HG03565 (cell line): ENCODE measurements at regions not wholly inside any gene's neighbourhood (a gene's known extent, or its start where the extent isn't known, plus 50 kb on each side); places are given as distances from the start of the nearest gene placed in this dataset.
"Not testable (repeated sequence)": the region's sequence is repeated elsewhere in the genome, so short reads cannot be mapped to it uniquely, and the experiment has no call there.

Experiments
- ATAC-seq: cut with Tn5 transposase; IDR thresholded peaks from one replicate; pipeline ENCODE4 v1.9.1; 2021; ENCODE audit warnings: mild to moderate bottlenecking, moderate library complexity; ENCODE audit not compliant: unreplicated experiment

DNA sequence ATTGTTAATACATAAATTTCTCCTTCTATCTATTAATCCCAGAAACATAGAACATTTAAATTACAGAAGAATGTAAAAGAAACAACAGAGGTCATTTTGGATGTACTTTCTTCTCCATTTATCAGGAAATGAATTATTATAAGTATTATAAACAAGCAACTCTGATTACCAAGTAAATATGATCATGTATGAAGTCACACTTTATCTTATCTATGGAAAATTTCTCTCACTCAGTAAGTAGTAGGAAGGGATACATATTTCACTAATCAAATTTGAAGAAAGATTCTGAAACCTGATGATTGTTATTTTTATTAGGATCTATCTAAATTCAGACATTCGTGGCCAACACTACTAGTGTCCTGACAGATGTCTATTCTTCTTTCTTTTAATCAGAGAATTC, 770.7 kb downstream of the LTN1 start:
- ATAC-seq = no peak

DNA sequence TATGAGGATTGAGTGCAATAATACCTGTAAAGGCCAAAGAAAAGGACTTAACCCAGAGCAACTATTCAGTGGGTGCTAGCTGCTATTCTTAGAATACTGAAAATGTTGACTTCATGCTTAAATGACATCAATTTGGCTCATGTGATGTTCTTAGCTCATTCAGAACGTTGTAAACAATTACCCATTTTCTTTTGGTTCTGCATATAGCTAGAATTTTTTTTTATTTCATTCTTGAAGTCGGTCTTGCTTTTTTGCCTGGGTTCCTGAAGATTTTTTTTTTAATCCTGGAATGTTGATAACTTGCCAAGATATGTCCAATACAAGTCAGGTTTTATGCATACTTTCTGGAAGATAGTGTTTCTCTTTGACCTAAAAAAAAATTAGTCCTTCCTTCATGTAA, 772.0 kb downstream of the LTN1 start:
- no peak for ATAC-seq

DNA sequence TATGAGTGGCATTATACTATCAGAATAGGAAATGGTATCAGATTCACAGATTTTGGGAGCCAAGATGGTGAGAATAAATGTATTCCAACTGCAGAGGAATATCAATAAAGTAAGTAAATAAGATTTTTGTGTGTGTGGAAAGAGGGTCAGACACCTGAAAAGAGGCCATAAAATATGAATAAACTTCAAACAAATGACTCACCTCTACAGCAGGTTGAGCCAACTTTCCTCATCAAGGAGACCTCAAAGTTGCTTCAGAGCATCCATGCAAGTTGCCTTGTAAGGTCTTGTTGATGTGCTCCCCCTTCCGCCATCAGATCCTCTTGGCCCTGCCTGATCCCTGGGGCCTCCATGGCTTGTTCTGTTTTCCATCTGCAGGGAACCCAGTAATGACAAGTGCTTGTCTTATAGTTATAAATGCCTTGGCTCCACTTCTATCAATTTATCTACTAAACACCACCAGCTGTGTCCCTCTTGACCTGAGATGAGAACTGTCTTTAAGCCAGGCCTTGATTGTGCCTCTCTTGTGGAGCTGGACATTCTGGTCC, 775.6 kb downstream of the LTN1 start:
- no peak for ATAC-seq

DNA sequence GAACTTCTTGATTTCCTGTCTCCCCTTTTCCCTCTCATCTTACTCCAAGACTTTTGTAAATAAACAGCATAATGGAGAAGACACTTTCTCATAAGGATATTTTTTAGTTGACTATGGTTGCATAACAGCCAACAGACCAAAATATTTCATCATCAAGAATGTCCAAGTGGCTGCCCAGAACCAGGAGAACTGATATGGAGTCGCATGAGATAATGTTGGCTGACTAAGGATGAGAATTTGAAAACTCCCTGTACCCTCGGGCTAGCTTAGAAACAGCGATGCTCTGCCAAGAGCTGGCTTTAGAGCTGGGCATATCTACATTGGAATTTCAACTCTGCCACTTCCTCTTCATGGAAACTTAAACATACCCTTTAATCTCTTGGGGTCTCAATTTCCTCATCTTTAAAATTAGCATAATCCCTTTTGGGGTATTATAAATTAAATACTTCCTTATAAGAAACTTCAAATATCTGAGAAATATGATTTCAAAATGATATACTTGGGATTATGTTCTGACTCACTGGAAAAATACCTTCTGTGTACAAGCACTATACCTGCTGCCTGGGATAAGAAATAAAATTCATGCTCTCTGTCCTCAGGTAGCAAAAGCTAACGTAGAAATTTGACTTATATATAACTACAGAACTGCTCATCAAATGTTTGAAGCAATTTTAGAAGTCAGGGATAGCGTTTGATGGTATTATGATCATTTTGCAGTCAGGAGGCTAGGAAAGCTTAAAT, 777.3 kb downstream of the LTN1 start:
- ATAC-seq = no peak

DNA sequence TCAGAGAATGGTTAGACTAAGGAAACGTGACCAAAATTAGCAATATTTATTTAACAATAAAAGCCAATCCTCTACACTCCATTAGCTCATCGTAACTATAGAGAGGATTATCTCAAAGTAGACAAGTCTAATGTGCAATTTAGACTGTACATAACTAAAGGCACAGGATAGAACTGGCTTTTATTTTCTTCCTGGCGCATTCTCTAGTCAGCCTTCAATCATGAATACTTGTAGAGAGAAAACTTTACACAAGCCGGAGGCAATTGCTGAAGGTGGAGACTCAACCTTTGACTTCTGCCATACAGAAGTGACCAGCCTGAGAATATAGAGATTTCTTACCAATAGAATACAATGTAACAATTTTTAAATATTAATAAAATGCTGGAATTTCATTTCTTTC, 777.9 kb downstream of the LTN1 start:
- ATAC-seq = no peak

DNA sequence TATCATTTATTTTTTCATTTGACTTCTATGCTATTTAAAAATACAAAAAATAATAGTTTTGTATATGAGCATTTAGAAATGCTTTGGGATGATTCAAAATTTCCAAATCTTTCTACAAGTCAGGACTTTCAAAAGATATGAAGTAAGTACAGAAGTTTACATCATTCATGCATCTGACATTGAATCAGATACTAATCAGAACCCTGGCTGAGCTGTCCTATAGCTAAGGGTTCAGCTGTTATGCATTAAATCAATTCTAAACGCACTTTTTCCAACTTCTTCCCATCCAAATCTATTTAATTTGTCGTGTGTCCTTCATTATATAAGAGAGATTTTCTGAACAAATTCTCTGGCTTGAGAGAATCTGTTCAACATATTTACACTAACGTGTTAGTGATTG, 779.4 kb downstream of the LTN1 start:
- ATAC-seq = no peak

DNA sequence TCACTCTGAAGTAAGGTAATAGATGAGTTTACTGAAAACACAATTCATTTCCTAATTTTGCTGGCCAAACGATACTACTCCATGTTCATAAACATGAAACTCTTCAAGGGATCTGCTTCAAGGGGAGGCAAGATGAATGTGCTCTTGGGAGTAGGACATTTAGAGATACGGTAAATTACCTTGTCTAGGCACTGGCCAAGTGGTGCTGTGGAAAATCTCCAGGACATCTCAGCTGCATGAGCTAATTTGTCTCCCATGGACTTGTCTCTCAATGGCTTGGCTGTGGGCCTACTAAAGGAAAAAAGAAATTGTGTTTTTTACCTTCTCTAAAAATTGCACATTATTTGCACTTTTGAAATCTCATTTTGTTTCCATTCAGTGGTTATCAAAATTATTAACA, 780.6 kb downstream of the LTN1 start:
- no peak for ATAC-seq

DNA sequence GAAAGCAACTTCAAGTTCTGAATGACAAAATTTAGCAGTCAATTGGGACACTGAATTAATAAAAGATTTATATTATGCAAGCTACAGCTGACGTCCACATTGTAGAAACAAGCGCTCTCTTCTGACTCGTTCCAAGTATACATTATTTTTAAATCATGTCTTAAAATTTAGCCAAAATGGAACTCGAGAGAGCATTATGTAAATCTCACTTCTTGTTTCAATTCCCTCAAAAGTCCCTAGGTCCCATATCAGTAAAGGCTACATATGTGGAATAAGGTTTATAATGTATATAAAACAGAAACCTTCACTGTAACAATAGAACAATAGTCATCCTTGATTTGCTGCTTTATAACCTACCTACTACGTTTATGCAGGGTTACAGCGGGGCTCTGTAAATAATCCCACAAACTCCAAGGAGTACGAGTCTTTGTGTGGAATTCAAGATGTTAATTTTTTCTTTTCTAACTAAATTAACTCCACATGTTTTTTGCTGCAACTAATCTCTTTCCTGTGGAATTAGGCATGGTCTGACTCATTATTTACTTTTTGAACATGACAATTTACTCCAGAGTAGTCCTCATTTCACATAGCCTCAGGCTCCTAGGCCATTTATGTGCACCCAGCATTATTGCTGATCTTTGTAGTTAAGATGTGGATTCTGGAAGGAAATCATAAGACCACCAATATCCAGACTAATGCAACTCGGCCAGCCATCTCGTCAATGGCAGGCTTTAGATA, 785.1 kb downstream of the LTN1 start:
- no peak for ATAC-seq

DNA sequence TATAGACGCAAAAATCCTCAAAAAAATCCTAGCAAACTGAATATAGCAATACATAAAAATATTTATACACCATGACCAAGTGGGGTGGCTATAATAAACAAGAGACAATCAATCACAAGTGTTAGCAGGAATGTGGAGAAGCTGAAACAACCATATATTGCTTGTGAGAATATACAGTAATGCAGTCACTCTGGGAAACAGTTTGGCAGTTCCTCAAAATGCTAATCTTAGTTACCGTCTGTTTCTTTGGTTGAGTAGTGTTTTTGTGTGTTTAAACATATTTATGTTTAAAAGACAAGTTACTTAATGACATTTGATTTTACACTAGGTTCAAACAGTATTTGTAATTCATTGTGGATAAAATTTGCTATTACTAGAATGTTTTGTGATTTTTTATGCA, 792.0 kb downstream of the LTN1 start:
- ATAC-seq = no peak

DNA sequence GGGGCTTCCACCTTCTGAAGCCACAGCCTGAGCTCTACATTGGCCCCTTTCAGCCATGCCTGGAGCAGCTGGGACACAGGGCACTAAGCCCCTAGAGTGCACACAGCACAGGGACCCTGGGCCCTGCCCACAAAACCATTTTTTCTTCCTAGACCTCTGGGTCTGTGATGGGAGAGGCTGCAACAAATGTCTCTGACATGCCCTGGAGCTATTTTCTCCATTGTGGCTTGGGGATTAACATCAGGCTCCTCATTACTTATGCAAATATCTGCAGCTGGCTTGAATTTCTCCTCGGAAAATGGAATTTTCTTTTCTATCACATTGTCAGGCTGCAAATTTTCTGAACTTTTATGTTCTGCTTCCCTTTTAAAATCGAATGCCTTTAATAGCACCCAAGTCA, 795.7 kb downstream of the LTN1 start:
- no peak for ATAC-seq

DNA sequence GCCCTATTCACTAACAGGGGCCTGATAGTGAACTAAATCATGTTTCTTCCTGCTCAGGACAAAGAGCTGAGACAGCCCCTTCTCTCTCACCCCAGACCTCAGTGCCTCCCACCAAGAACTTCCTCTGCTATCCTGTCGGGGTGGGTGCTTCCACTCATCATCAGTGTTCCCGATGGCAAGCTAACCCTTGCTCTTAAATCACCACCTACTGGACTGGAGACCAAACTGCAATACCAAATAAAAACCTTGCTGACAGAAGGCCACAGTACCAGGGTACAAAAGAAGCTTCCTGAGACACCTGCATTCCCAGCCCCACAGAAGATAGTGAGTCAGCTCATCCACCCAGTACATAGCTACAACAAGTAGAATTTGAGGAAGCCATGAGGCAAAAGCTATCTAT, 799.5 kb downstream of the LTN1 start:
- ATAC-seq = no peak

DNA sequence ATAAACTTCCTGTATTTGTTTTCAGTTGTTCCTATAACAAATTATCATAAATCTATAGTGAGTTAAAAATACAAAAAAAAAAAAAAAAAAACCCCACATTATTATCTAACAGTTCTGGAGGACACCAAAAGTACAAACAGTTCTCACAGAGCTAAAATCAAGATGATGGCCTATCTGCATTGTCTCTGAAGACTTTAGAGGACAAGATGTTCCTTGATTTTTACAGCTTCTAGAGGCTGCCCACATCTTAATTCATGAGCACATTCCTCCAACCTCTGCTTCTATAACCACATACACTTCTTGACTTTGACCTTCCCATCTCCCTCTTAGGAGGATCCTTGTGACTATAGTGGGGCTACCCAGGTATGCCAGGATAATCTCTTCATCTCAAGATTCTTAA, 806.1 kb downstream of the LTN1 start:
- ATAC-seq = no peak

DNA sequence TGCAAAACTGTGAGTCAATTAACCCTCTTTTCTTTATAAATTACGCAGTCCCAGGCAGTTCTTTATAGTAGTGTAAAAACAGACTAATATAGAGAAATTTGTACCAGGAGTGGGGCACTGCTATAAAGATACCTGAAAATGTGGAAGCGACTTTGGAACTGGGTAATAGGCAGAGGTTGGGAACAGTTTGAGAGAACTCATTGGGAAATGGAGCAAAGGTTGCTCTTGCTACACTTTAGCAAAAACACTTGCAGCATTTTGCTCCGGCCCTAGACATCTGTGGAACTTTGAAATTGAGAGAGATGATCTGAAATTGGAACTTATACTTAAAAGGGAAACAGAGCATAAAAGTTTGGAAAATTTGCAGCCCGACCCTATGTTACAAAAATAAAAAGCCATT, 810.9 kb downstream of the LTN1 start:
- no peak for ATAC-seq

DNA sequence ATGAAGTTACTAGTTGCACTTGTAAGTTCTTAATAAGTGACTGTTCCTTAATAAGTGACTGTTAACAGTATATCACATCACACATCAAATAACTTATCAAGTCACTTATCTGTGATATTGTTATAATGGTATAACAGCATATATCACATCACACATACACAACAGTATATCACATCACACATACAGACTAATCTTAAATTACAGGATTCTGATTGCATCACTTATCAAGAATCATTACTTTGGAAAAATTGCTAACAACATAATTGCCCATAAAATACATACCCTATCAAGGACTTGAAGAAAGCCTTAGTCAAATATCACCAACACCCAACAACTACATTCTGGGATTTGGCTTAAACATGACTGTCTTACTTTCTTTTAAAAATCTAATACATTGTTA, 813.5 kb downstream of the LTN1 start:
- ATAC-seq = no peak

DNA sequence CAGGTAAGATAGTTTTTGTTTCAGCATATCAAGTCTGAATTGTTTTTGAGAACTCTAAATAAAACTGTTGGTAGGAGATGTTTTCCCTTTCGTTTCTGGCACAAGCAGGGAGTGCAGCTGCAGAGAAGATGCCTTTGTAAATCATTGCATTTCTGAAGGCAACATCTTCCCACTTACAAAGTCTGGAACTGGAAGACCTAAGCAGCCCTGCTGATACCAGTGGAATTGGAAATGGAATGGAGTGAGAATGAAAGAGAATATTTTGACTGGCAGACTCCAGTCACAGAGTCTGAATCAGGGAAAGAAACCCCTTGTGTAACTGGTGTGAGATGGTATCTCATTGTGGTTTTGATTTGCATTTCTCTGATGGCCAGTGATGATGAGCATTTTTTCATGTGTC, 815.6 kb downstream of the LTN1 start:
- no peak for ATAC-seq

DNA sequence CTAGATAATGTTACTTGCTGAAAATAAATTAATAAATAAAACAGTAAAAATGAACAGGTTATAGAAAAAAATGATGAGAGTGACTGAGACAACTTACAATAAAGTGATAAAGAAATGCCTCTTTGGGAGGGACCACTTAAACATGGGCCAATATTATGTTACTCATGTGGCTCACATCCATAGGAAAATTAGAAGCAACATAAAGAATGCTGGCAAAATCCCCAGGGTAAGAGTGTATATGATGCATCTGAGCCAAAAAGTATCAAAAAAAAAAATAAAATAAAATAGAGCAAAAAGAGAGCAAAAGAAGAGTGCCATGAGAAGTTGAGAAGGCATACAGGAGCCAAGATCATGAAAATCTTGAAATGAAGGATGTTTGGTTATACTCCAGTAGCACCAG, 818.0 kb downstream of the LTN1 start:
- ATAC-seq = no peak

DNA sequence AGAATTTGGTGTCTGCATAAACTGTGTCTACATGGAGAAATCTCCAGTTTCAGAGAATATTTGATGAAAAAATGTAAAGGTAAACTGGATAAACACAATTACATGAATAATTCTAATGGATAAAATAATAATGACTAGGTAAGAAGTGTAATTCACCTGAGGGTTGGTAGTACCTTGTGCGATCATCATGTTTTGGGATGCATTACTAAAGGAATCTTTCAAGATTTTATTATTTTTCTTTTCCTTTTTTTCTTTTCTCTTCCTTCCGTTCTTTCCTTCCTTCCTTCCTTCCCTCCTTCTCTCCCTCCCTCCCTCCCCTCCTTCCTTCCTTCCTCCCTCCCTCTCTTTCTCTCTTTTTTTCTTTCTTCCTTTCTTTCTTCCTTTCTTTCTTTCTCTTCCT, 818.7 kb downstream of the LTN1 start:
- no peak for ATAC-seq

DNA sequence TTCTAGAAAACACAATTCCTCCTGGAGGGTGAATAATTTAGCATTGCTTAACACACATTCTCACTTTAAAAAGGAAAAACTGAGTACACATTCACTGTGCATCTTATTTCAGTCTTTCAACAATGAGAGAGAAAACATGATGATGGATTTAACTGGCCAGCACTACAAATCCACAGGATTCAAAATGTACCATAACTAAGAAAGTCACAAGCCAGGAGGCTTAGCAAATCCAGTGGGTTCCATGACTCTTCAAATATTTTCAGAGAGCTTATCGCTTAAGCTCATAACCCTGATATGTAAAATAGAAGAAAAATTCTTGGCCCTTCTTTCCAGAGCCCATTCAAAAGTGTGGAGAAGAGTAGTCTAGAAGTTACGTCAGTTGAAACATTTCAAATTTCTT, 820.3 kb downstream of the LTN1 start:
- no peak for ATAC-seq

DNA sequence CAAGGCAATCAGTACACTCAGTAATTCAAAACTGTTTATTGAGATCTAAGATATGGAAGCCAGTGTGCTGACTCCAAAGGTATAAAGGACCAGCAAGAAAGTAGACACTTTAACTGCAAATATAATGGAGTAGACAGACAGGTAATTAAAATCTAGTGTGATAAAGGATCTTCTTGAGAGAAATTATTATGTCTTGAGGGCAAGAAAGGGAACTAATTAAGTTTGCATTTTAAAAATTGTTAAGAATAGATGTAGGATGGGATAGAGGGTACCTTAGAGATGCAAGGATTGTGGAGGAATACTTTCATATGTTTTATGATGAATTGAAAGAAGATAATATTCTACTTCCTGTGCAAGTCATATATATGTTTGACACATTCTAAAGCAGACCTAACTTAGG, 825.3 kb downstream of the LTN1 start:
- ATAC-seq = no peak

DNA sequence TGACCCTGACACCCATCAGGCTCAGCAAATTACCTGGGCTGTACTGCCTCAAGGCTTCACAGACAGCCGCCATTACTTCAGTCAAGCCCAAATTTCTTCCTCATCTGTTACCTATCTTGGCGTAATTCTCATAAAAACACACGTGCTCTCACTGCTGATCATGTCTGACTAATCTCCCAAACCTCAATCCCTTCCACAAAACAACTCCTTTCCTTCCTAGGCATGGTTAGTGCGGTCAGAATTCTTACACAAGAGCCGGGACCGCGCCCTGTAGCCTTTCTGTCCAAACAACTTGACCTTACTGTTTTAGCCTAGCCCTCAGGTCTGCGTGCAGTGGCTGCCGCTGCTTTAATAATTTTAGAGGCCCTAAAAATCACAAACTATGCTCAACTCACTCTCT, 828.2 kb downstream of the LTN1 start:
- ATAC-seq = not testable (repeated sequence)

DNA sequence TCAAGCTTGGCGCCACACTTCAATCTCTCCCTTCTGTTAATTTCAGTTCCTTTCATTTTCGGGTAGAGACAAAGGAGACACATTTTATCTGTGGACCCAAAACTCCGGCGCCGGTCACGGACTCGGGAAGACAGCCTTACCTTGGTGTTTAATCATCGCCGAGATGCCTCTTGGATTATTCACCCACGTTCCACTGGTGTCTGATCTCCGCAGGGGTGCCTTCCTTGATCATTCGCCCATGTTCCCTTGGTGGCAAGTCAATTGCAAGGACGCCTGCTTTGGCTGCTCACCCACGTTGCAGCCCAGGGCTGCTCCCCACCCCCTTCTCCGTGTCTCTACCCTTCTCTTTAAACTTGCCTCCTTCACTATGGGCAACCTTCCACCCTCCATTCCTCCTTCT, 830.6 kb downstream of the LTN1 start:
- not testable (repeated sequence) for ATAC-seq

DNA sequence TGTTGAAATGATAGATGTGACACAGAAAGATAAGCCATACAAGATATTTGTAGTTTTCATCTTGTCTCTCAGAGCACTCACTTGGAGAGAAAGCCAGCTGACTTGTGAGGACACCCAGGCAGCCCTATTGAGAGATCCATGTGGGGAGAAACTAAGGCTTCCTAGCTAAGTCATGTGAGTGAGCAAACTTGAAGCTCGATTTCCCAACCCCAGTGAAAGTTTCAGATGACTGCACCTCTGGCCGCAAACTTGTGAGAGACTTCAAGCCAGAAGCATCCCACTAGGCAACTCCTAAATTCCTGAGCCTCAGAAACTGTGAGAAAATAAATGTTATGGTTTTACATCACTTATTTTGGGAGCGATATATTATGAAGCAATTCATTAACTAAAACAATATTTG, 832.3 kb downstream of the LTN1 start:
- no peak for ATAC-seq
